ENCODE measurements at regions not wholly inside any gene's neighbourhood (a gene's known extent, or its start where the extent isn't known, plus 50 kb on each side); places are given as distances from the start of the nearest gene placed in this dataset.

DNA sequence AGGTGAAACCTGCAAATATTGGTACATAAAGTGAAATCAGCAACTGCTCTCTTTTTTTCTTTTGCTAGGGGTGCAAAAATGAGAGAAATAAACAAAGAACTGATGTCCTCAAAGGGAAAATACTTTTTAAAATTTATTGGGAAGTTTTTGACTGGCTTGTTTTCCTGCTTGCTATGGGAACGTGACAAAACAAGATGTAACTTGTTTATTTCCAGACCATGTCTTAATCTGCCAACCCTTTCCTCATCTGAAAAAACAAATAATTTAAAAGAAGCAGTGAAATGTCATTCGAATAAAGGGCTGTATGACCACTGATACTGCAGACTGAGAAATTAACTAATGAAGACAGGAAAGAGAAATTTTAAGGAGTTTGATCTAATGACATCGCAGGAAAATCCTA, 221.9 kb downstream of the CBLN4 start:
- DNase-seq (ENCODE audit: low read depth), result no peak

DNA sequence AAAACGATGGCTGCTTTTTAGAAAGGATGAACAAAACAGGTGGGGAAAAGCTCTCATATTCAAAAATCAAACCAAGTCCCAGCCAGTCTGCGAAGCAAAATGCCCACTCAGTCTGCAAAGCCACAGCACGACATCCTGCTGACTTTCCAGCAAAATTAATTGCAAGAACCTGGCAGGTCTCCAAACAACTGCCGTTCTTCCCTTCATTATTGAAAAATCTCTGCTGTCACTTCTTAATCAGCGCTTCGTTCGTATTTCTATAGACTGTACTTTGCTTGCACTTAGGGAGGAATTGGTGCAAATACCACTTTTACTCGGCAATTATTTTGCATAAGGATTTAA, 222.4 kb downstream of the CBLN4 start:
- DNase-seq (ENCODE audit: low read depth), result no peak

DNA sequence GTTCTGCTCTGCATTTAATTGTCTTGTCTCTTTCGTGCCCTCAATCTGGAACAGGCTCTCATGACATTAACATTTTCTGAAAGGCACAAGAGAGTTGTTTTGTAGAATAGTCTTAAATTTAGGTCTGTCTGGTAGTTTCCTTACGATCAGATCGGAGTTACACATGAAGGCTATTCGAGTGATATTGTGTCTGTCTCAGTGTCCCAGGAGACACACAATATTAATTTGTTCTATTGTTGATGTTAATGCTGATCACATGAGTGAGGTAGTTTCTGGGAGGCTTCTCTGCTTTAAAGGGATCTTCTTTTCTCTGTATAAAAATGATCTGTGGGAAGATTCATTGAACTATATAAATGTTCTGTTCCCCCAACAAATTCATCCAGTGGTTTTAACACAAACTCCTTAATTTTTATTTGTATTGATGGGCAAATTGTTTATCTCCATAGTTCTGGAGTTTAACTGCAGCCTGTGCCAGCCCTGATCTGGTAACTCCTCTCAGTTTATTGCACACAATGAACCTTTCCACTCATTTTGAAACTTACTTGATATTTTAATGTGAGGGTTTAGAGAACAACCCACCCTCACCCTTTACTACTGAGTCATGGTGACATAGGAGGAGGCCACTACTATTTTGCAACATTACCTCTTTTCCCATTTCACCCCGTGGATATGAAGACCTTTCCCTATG, 223.0 kb downstream of the CBLN4 start:
- no peak for DNase-seq (ENCODE audit: low read depth)

DNA sequence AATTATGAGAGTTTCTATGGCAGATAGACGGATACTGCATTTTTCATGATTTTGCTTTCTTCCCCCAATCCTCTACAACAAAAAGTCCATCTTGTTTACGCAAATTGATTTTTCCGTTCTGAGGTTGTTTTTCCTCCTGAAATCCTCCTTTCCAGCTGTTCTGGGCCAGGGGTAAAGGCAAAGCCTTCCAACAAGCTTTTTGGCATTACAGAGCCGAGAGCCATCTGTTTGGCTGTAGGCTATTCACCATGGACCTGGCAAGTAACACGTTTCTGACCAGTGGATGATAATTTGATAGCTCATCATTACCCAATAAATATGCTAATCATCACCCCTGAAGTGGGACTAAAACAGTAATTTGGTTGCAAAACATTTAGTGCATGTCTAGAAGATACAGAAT, 226.5 kb downstream of the CBLN4 start:
- no peak for DNase-seq (ENCODE audit: low read depth)

DNA sequence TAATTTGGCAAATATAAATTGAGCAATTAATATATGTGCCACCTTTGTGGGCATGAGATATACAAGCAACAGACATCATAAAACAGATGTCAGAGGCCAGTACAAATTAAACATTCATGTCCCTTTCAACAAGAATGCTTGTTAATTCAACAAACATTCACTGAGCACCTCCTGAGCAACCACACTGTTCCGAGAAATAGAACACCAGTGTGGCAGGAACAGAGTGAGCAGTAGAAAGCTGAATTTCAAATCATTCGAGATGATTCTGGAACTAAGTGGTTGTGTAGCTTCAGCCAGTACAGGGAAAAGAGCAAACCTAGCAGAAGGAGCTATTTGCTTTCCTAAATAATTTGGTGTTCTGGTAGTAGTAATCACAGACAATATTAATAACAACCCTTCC, 227.7 kb downstream of the CBLN4 start:
- no peak for DNase-seq (ENCODE audit: low read depth)

DNA sequence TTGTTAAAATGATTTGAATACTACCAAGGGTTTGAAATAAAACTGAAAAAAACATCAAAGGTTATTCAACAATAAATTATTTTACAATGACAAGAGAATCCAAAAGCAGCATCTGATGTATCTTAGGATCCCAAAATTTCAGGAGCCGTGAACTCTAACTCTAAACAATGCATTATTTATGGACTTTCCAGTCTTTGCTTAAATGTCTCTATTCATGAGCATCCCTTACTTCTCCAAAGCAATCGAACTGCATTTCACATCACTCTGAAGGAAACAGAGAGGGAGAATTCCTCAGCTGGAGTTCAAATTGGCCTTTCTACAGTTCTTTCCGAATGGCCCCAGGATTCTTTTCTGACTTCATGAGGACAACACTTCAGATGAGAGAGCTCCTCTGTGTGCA, 229.1 kb downstream of the CBLN4 start:
- DNase-seq (ENCODE audit: low read depth), result no peak

DNA sequence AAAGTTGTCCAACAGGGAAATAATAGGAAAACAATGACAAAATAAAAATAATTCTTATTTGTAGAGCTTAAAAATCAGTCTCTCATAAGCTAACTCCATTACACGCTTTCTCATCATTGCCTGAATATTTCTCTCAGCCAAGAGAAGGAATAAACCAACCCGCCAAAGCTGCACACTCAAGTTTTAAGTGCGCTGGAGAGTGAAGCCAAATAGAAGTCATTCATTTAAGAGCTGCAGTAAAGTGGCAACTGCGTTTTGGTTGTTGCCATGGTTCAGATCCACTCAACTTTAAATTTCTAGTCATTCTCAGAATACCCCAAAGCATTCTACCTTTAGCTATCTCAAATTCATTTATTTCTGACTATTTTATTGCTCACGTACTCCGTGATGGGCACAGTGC, 230.7 kb downstream of the CBLN4 start:
- DNase-seq (ENCODE audit: low read depth), result no peak

DNA sequence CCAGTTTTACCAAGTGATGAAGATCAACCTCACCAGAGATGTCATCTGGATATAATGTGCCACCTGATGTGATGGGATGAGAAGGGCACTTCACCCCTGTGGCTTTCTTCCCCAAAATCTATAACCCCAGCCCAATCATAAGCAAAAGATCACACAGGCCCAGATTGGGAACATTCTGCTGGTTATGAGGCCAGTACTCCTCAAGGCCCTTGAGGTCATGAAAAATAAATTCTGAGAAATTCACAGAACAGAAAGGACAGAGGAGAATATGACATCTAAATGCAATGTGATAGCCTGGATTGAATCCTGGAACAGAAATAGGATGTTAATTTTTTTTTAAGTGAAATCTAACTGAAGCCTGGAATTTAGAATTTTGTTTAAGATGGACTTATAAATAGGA, 243.5 kb downstream of the CBLN4 start:
- no peak for DNase-seq (ENCODE audit: low read depth)

DNA sequence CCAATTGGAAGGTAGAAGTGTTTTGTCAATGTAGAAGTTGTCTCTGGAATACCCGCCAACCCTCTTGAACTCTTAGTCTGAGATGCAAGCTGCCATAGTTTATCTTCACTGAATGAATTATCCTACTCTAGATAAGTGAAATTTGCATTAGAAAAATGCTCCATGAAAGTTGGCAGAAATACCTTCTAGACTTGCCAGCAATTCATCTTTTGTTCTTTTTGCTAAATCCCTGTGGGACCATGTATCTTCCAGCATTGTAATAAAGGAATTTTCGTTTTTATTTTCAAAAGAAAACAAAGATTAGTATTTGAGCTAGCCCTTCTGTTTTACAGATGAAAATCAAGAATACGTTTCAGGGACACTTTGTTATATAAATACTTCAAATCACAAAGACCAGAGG, 244.2 kb downstream of the CBLN4 start:
- DNase-seq (ENCODE audit: low read depth), result no peak

DNA sequence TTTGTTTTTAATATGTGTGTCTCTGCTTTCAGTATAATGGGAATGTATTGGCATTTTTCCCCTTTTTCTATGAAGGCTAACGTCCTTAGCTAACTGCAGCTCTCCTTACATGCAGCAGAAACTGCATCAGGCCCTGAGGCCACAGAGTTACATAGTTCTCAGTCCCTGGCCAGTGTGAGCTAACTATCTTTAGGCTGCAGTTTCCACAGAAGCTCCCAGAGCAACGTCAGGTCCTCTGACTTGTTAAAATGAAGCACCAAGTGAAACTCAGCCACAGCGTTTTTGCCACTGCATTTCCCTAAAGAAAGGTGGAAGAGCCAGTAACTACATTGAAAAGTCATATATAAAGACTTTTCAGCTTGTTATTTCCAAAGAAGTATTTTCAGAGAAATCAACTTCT, 244.7 kb downstream of the CBLN4 start:
- DNase-seq (ENCODE audit: low read depth), result no peak

DNA sequence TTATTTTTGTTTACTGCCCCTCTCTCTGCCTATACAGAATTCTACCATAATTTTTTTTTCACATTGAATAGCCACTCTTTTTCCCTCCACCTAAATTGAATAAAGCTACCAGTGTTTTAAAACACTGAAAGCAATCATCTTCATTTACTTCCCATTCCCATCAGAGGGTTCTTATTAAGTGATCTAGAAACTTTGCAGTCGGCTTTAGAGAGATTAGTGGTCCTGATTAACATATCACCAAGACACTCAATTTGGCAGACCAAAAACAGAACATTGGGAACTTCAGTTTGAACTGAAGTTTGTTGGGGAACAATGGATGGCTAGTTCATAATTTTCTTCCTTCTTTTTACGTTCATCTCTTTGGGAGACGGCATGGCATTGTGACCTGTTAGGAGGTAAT, 249.5 kb downstream of the CBLN4 start:
- no peak for DNase-seq (ENCODE audit: low read depth)

DNA sequence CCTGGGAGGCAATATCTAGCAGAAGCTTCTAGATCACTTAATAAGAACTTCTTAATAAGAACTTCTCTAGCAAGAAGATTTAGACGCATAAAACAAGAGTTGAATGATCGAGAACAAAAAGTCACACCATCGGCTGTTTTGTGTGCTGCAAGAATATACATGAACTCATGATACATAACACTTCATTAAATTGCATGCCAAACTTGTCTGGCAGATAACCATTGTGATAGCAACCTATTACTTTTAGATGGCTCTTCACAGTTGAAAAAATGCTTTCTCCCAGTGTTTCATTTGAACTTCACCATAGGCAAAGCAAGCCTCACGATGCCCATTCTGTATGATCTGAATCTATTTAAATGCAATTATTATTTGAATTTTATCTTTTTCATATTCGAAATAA, 249.9 kb downstream of the CBLN4 start:
- DNase-seq (ENCODE audit: low read depth), result no peak

DNA sequence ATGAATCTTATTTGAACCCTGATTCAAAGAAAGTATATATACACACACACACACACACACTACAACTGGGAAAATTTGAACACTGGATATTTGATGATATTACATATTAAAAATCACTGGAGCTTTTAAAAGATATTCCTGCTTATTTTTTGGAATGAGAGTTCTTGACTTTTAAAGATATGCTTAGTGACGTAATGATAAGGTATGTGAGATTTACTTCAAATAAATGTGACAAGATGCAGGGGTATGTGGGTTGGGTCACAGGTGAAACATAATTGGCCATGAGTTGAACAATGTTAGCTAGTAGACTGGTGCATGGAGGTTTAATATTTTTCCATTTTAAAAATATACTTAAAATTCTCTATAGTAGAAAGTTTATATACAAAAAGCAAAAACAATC, 258.6 kb downstream of the CBLN4 start:
- no peak for DNase-seq (ENCODE audit: low read depth)

DNA sequence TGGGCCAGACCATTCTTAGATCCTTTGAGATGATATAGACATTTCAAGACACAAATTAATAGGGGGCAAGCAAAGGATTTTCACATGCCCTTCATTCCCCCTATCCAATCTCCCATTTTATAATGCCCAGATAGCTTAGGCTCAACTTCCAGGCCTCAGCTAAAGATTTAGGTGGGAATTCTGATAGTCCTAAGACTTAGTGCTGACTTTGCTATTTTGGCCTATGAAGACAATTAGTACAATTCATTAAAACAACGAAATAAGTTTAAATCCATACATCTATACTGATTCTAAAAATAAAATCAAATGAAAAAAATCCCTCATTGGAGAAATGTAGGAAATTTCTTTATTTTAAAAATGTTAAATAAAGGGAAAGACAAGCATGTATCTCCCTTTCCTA, 259.5 kb downstream of the CBLN4 start:
- DNase-seq (ENCODE audit: low read depth), result no peak

DNA sequence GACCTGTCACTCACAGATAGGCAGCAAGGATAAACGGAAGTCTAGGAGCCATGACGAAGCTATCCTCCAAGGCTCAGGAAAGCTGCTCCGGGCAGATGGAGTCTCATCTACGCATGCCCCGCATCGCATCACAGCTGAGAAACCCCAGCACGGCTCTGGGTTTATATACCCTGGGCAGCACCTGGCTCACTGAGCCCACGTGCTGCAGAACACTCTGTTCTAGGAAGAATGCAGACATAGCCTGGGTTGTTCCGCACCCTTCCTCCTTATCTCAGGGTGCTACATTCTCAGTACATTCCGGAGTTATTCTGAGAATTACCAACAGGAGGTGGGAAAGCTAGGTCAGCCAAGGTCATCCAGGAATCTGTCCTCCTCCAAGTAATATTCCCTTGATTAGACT, 260.4 kb downstream of the CBLN4 start:
- no peak for DNase-seq (ENCODE audit: low read depth)

DNA sequence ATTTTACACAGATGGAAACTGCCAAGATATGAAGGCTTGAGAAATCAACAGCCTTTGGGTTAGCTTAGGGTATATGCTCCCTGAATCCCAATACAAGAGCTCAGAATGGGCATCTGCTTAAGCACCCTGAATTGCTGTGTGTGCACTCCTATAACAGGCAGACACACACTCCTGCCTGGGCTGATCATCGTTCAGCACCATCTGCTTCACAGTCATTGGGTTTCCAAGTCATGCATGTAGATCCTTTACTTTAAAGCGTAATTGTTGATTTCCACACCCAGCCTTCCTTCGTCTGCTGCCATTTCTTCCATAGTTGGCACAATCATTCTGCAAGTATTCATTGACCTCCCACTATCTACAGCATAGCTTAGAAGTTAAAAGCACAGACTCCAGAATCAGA, 263.5 kb downstream of the CBLN4 start:
- DNase-seq (ENCODE audit: low read depth), result no peak

DNA sequence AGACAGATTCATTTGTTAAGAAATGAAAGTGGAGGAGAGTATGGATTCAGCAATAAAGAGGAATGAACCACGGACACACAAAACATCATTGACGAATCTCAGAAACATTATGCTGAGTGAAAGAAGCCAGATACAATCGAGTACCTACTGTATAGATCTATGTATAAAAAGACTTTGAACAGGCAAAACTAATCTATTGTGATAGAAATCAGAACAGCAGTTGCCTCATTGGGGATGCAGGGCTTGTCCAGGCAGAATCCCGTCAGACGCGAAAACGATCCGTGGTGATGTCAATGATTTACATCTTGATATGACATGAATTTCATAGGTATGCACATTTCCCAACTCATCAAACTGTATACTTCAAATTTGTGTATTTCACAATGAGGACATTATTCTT, 265.2 kb downstream of the CBLN4 start:
- DNase-seq (ENCODE audit: low read depth), result no peak

DNA sequence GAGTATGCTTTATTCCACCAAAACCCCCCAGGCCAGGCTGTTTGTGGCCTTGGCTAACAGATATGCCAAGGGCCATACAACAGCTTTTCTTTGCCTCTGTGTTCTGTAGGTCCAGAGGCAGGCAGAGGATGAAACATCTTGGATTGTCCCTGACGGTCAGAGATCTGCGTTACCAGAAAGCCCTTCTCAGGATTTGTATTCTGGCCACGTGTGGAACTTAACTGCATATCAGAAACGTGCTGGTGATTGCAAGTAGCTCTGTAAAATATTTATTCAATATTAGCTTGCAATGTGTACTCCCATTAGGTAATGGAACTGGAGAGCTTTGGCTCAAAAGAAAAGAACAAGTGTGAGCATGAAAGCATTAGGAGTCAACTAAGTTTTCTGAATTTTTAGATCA, 275.0 kb downstream of the CBLN4 start:
- no peak for DNase-seq (ENCODE audit: low read depth)

DNA sequence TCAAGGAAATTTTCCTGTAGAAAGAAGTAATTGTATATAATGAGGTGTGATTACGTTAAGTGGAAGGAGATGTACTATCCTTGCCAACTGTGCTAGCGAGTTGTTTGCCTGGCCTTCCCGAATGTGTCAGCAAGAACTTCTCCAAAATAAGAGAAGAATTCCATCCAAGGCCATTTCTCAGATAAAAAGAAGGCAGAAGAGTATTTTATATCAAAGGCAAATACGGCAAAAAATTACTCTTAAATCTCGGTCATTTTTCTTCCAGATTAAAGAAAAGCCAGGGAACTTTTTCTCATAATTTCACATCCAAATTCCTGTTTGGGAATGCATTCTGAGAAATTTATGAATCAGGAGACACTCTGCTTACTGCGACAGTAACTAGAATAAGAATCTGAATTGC, 290.6 kb downstream of the CBLN4 start:
- no peak for DNase-seq (ENCODE audit: low read depth)

DNA sequence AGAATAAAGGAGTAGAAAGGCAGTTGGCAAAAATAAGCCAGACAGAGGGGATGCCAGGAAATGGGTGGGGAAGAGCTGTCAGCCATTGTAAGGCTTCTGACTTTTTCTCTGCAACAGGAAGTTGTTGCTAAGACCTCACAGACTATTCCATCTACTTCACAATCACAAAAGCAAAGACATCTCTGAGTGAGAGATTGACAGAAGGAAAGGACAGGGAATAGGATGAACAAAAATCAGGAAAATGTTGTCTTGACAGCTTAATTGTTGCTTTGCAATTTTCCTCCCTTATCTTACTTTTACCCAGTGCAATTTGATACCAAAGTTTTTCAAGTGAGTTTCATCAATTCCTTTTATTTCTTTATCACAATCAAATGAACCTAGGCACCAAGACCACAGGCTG, 291.2 kb downstream of the CBLN4 start:
- no peak for DNase-seq (ENCODE audit: low read depth)

DNA sequence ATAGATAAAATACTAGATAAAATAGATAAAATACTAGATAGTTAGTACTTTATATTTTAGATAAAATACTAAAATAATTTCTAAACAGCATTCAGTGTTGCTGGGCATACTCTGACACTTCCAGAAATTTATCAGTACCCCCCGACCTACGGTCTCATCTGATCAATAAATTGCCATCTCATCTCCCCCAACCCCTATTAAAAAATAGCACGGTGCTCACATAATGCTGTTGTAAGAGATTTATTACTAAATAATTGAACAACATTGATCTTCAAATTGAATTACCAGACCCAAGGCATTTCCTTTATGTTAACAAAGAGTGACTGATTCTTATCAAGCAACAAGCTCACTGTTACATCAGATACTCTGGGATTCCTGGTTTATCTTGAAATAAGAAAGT, 300.9 kb downstream of the CBLN4 start:
- DNase-seq (ENCODE audit: low read depth), result no peak

DNA sequence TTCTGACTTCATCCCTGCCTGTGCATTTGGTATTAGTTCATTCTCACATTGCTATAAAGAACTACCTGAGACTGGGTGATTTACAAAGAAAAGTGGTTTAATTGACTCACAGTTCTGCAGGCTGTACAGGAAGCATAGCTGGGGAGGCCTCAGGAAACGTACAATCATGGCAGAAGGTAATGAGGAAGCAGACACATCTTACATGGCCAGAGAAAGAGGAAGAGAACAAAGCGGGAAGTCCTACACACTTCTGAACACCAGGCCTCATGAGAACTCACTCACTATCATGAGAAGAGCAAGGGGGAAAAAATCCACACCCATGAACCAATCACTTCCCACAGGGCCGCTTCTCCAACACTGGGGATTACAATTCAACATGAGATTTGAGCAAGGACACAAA, 303.9 kb downstream of the CBLN4 start:
- DNase-seq (ENCODE audit: low read depth), result no peak

DNA sequence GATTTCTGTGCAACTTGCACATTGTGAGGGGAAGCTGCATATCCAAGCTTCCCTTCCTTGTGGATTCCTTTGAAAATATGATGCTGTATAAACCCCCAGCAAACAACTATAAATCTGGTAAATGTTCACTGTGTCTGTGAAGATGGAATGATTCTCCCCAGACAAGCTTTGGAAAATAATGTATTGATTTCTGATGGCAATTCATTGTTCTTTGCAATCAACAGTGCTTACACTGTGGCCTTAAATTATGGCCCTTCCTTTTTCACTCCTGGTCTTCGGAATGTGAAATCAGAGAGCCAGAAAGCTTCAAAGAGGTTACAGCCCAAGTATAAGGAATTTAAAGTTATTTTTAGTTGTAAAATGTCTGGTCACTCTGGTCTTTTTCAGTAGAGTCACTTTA, 308.8 kb downstream of the CBLN4 start:
- DNase-seq (ENCODE audit: low read depth), result no peak

DNA sequence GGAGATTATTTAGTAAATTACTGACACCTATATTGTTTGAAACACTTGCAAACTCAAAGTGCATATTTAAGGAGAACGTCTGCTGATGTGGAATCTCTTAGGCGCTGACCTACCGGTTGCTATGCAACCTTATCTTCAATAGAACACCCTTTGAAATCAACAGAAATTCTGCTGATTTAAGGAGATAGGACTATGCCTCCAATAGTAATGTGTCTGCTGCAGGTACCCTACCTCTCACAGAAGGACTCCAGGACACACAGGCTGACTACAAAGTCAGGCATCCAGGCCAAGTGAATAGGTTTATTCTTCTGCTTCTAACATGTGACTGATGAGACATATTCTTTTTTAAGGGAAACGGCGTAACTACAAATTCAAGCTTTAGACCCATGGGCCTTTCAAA, 311.7 kb downstream of the CBLN4 start:
- no peak for DNase-seq (ENCODE audit: low read depth)

DNA sequence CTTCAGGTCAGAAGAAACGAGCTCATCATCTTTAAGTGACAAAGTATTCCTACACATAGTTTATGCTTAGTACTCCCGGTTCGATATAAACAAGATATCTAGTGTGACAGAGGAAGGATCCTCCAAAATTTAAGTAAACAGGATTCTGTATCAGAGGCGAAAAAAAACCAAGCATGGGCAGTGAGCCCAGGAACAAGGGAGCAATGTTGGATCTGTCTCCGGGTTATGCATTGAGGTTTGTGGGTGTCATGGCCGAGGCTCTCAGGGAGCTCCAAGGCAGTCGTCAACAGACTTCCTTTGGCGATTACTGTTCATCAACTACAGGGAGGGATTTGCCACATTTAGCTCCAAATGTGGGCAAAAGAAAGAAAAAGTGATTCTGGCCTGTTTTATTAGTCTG, 319.5 kb downstream of the CBLN4 start:
- DNase-seq (ENCODE audit: low read depth), result no peak
